ENCODE measurements at regions not wholly inside any gene's neighbourhood (a gene's known extent, or its start where the extent isn't known, plus 50 kb on each side); places are given as distances from the start of the nearest gene placed in this dataset.

DNA sequence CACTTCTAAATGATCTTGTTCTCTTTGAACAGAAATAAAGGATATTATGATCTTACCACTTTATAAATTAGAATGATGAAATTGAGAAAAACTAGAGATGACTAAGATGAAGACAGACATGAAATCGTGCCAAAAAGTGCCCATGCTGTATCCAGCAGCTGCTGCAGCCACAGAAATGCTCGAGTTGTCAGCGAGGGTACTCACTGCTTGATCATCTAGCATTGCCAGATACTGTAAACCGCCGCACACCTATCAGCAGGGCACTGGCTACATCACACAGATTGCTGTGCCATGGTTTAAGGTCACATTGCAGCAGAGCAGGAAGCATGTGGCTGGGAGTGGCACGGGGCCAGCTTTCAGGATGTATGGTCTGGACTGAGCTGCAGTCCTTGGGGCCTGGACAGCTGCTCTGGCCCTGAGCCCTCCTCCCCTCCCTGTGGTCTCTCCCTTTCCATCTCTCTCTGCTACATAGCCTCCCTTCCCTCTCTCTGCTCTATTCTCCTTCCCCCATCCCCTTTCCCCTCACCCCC lies 51.0 kb upstream of the SEPTIN5 start:
- TF ChIP-seq, protein P1, sequence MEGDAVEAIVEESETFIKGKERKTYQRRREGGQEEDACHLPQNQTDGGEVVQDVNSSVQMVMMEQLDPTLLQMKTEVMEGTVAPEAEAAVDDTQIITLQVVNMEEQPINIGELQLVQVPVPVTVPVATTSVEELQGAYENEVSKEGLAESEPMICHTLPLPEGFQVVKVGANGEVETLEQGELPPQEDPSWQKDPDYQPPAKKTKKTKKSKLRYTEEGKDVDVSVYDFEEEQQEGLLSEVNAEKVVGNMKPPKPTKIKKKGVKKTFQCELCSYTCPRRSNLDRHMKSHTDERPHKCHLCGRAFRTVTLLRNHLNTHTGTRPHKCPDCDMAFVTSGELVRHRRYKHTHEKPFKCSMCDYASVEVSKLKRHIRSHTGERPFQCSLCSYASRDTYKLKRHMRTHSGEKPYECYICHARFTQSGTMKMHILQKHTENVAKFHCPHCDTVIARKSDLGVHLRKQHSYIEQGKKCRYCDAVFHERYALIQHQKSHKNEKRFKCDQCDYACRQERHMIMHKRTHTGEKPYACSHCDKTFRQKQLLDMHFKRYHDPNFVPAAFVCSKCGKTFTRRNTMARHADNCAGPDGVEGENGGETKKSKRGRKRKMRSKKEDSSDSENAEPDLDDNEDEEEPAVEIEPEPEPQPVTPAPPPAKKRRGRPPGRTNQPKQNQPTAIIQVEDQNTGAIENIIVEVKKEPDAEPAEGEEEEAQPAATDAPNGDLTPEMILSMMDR (IDR thresholded peaks at IDR 0.05; ENCODE audit: low read depth, low read length), result no peak
- TF ChIP-seq EZH2phosphoT487 (IDR thresholded peaks at IDR 0.05; ENCODE audit: low read depth), result no peak
